ENCODE measurements at regions not wholly inside any gene's neighbourhood (a gene's known extent, or its start where the extent isn't known, plus 50 kb on each side); places are given as distances from the start of the nearest gene placed in this dataset.

DNA sequence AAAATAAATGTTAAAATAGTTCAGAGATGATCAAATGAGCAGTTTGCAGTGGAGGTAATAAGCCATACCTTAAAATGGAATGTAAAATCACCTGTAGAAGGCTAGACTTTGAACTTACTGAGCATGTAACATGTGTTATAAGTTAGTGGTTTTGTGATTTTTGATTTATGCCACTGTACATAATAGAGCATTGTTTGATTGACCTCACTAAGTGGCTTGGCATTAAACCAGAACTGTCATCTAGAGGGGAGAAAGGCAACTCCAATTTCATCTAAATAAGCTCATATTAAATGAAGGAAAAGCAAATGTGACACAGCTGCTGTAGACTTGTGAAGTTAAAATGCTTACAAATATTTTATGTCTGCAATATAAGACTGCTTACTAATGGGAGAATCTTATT is 387.9 kb downstream of the ZIC1 start:
- Mint-ChIP-seq H3K36me3 (no peaks in the 10 kb centered on the region), H3K27ac (no peak overlapping the region), H3K4me3 (no peak overlapping the region), H3K4me1 (no peaks in the 10 kb centered on the region), H3K9me3 (peaks cover 3% of the 10 kb centered on the region), H3K27me3 (no peaks in the 10 kb centered on the region)
- DNase-seq = no peak

GRCh38 chr3:147799601-147800000 is 390.4 kb downstream of the ZIC1 start:
- Mint-ChIP-seq H3K27ac (no peak overlapping the region), H3K4me3 (no peak overlapping the region), H3K9me3 (peaks cover 3% of the 10 kb centered on the region), H3K36me3 (no peaks in the 10 kb centered on the region), H3K27me3 (no peaks in the 10 kb centered on the region), H3K4me1 (no peaks in the 10 kb centered on the region)
- DNase-seq = no peak

DNA sequence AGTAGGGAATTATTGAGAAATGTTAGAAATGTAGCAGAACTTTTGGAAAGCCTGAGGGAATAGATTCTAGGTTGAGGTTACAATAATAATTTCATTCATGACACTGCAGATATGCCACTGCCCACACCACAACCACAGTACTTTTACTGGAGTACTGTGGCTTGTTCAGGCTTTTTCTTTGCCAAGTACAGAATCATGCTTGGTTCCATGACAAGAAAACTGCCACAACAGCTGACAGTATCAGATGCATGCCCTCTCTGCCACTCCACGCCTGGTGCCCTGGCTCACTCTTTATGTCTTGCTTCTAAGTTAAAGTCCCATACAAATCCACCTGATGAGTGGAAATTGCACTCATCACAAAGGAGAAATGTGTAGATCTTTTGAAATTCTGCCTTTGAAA is 398.6 kb downstream of the ZIC1 start:
- Mint-ChIP-seq H3K27me3 (no peaks in the 10 kb centered on the region), H3K27ac (no peak overlapping the region), H3K36me3 (no peaks in the 10 kb centered on the region), H3K4me1 (no peaks in the 10 kb centered on the region), H3K4me3 (no peak overlapping the region), H3K9me3 (peaks cover 3% of the 10 kb centered on the region)
- DNase-seq = no peak

DNA sequence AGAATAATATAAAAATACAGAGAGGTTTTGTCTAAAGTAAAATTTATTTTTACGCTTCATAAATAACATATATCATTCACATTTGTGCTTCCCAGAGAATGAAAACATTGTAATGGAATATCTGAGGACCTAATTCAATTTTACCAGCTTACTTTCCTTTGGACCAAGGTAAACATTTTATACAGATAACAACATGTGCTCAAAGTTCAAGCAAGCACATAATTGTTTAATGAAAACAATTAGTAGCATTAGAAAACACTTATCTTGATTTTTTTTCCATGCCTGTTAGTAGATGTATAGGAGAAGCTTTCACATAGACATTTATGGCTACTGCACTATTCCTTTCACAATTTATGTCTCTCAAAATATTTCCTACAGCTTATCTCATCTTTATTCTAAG is 400.0 kb downstream of the ZIC1 start:
- Mint-ChIP-seq H3K4me1 (no peaks in the 10 kb centered on the region), H3K36me3 (no peaks in the 10 kb centered on the region), H3K27ac (no peak overlapping the region), H3K27me3 (no peaks in the 10 kb centered on the region), H3K4me3 (no peak overlapping the region), H3K9me3 (peaks cover 3% of the 10 kb centered on the region)
- DNase-seq = no peak

DNA sequence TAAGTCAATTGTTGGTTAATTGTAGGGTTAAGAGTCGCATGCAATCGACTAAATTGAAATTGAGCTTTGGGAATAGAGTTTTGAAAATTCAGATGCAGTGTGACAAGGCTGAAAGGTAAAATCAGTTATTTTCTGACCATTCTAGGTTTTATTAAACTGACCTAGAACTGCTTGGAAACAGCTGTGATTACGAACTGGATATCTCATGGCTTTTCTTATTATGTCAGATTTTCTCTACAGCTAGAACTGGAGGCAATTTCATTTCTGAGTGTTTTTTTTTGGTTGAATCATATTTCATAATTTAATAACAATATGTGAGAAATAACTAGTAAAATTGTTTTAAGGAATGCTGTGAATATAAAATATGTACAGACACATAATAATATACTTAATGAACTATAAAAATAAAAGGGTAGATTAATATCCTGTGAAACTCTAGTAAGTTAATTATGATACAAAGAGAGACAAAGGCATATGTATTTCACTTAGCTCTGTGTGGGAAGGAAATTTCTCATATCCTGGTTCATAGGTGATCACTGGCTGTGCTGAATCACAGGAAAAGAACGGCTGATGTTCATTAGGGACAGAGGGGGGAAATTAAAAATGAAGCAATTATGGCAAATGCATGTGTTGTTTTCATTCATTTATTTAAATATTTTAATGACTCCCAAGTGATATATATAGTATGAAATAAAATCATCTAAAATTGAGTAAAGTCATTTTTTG is 403.2 kb downstream of the ZIC1 start:
- Mint-ChIP-seq H3K27ac (no peak overlapping the region), H3K9me3 (peaks cover 3% of the 10 kb centered on the region), H3K4me3 (no peak overlapping the region), H3K36me3 (no peaks in the 10 kb centered on the region), H3K4me1 (no peaks in the 10 kb centered on the region), H3K27me3 (no peaks in the 10 kb centered on the region)
- no peak for DNase-seq

GRCh38 chr3:147813256-147813655 is 404.1 kb downstream of the ZIC1 start:
- no peaks in the 10 kb centered on the region for H3K36me3 Mint-ChIP-seq
- H3K9me3 Mint-ChIP-seq = peaks cover 3% of the 10 kb centered on the region
- DNase-seq = no peak
- H3K27ac Mint-ChIP-seq = peak overlapping the region; percentile 7
- H3K4me1 Mint-ChIP-seq = no peaks in the 10 kb centered on the region
- no peaks in the 10 kb centered on the region for H3K27me3 Mint-ChIP-seq
- H3K4me3 Mint-ChIP-seq = no peak overlapping the region

- Mint-ChIP-seq H3K36me3 (no peaks in the 10 kb centered on the region), H3K4me1 (no peaks in the 10 kb centered on the region), H3K27me3 (no peaks in the 10 kb centered on the region), H3K9me3 (peaks cover 2% of the 10 kb centered on the region), H3K4me3 (no peak overlapping the region), H3K27ac (no peak overlapping the region)
- no peak for DNase-seq
Measured at GRCh38 chr3:147816752-147817151, 407.6 kb downstream of the ZIC1 start.

GRCh38 chr3:147832611-147833010 is 423.4 kb downstream of the ZIC1 start:
- Mint-ChIP-seq H3K36me3 (no peaks in the 10 kb centered on the region), H3K4me3 (no peak overlapping the region), H3K27me3 (no peaks in the 10 kb centered on the region), H3K27ac (no peak overlapping the region), H3K4me1 (no peaks in the 10 kb centered on the region), H3K9me3 (peaks cover 4% of the 10 kb centered on the region)
- no peak for DNase-seq

- DNase-seq = no peak
- Mint-ChIP-seq H3K4me3 (no peak overlapping the region), H3K36me3 (no peaks in the 10 kb centered on the region), H3K4me1 (no peaks in the 10 kb centered on the region), H3K27ac (no peak overlapping the region), H3K27me3 (no peaks in the 10 kb centered on the region), H3K9me3 (peaks cover 4% of the 10 kb centered on the region)
Measured at GRCh38 chr3:147836330-147836729, 427.2 kb downstream of the ZIC1 start.

DNA sequence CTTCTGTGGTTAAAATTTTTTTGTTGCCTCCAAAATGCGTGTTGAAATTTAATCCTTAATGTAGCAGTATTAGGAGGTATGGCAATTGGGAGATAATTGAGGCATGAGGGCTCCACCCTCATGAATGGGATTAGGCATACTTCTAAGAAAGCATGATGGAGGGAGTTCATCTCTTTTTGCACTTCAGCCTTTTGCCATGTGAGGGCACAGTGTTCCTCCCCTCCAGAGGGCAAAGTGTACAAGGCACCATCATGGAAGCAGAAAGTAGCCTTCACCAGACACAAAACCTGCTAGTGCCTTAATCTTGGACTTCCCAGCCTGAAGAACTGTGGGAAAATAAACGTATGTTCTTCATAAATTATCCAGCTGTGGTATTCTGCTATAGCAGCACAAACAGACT is 429.5 kb downstream of the ZIC1 start:
- Mint-ChIP-seq H3K27me3 (no peaks in the 10 kb centered on the region), H3K27ac (no peak overlapping the region), H3K4me1 (no peaks in the 10 kb centered on the region), H3K36me3 (no peaks in the 10 kb centered on the region), H3K4me3 (no peak overlapping the region), H3K9me3 (no peaks in the 10 kb centered on the region)
- no peak for DNase-seq

DNA sequence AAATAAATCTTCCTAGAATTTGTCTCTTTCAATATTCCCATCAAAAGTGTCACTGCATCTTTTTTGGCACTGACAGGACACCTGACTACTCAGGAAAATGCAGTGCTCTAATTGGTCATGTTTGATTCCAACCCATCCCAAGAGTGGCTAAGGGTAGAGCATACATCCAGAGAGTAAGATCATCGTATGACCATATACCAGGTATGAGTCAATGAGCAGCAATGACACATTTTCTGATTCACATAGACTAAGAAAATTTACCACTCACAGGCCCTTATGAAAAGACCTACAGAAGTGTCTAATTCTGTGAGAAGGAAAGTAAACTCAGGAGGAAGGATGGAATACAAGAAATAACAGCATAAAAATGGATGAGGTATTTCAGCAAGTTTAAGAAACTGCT is 434.2 kb downstream of the ZIC1 start:
- Mint-ChIP-seq H3K27me3 (no peaks in the 10 kb centered on the region), H3K27ac (no peak overlapping the region)
- no peak for DNase-seq

DNA sequence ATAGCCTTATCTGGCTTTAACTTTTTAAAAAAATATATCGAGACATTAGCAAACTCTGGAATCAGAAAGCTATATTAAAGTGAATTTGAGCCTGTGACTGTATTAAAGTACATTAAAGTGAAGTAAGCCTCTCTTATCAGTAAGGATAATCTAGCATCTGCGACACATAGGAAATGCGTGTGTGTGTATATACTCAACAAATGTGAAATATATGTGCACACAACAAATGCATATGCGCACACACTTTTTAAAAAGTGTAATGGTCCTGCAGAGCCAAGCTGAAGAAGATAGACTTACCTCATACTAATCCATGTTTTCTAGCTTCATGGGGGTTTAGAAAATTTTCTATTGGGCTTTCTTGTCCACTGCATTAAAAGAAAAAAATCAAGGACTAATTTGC is 437.1 kb downstream of the ZIC1 start:
- Mint-ChIP-seq H3K27me3 (no peaks in the 10 kb centered on the region), H3K4me3 (no peak overlapping the region), H3K36me3 (no peaks in the 10 kb centered on the region), H3K4me1 (no peaks in the 10 kb centered on the region), H3K27ac (no peak overlapping the region), H3K9me3 (no peaks in the 10 kb centered on the region)
- no peak for DNase-seq

More for the DNA sequence above, 434.2 kb downstream of the ZIC1 start:
- Mint-ChIP-seq H3K9me3 (no peaks in the 10 kb centered on the region), H3K4me1 (no peaks in the 10 kb centered on the region), H3K4me3 (no peak overlapping the region), H3K36me3 (no peaks in the 10 kb centered on the region)

- no peaks in the 10 kb centered on the region for H3K9me3 Mint-ChIP-seq
- H3K27me3 Mint-ChIP-seq = no peaks in the 10 kb centered on the region
- H3K4me3 Mint-ChIP-seq = no peak overlapping the region
- H3K4me1 Mint-ChIP-seq = no peaks in the 10 kb centered on the region
- no peaks in the 10 kb centered on the region for H3K36me3 Mint-ChIP-seq
- H3K27ac Mint-ChIP-seq = no peak overlapping the region
- no peak for DNase-seq
Measured at GRCh38 chr3:147846854-147847478, 437.8 kb downstream of the ZIC1 start.

GRCh38 chr3:147851062-147851461 is 441.9 kb downstream of the ZIC1 start:
- peaks cover 2% of the 10 kb centered on the region for H3K9me3 Mint-ChIP-seq
- H3K4me3 Mint-ChIP-seq = no peak overlapping the region
- no peaks in the 10 kb centered on the region for H3K27me3 Mint-ChIP-seq
- no peak overlapping the region for H3K27ac Mint-ChIP-seq
- no peaks in the 10 kb centered on the region for H3K4me1 Mint-ChIP-seq
- no peak for DNase-seq
- H3K36me3 Mint-ChIP-seq = no peaks in the 10 kb centered on the region

- H3K36me3 Mint-ChIP-seq = no peaks in the 10 kb centered on the region
- H3K4me1 Mint-ChIP-seq = no peaks in the 10 kb centered on the region
Measured at GRCh38 chr3:147854542-147854941, 445.4 kb downstream of the ZIC1 start.

GRCh38 chr3:147864754-147865354 is 455.7 kb downstream of the ZIC1 start:
- Mint-ChIP-seq H3K36me3 (no peaks in the 10 kb centered on the region), H3K27me3 (no peaks in the 10 kb centered on the region), H3K9me3 (peaks cover 7% of the 10 kb centered on the region), H3K27ac (no peak overlapping the region), H3K4me3 (no peak overlapping the region), H3K4me1 (no peaks in the 10 kb centered on the region)
- no peak for DNase-seq

More at GRCh38 chr3:147854542-147854941, 445.4 kb downstream of the ZIC1 start:
- Mint-ChIP-seq H3K4me3 (no peak overlapping the region), H3K9me3 (peaks cover 6% of the 10 kb centered on the region), H3K27me3 (no peaks in the 10 kb centered on the region), H3K27ac (no peak overlapping the region)
- no peak for DNase-seq

All from activated naive CD8-positive, alpha-beta T cell treated with anti-CD3 and anti-CD28 coated beads for 36 hours (primary cell).